Activated CD8-positive, alpha-beta memory T cell treated with anti-CD3 and anti-CD28 coated beads, Interleukin-2, amount 50 U/mL, for 48 hours (primary cell): ENCODE measurements at regions not wholly inside any gene's neighbourhood (a gene's known extent, or its start where the extent isn't known, plus 50 kb on each side); places are given as distances from the start of the nearest gene placed in this dataset.

Source experiments
- DNase-seq: peaks from one replicate; pipeline ENCODE4 v3.0.0-alpha.2; 2020

DNA sequence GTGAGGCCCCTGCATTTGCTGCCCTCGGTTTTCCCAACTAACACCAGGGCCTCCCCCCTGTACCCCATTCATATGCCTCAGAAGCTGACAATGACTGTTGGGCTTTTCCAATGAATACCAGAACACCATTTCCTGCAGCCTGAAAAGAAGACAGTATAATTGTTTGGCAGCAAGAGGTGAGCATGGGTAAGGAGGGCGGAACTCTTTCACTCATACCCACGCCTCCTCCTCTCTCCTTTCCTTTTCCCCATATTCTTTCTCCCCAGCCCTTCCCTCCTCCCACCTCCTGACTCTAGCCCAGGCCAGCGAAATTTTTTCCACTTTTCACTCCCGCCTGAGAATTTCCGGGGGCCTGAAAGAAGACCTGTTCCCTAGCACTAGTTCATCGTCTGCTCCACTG lies 58.0 kb upstream of the CHST1 start:
- DNase-seq = no peak

DNA sequence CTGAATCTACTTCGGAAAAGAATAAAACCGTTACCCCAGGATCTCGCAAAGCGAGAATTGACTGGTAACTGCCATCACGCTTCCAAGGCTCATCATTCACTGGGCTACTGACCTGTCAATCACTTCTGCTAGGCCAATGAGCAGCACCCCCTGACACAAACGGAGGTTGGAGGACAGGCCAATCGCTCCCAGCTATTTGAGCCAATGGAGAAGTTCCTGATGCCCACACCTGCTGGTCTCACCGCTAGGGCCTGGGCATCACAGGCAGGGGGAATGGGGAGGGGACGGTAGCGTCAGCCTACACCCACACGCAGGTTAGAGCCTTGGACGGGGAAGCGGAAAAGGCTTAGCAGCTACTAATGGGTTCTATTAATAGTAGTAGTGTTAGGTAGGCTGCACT lies 56.7 kb upstream of the CHST1 start:
- DNase-seq = no peak

DNA sequence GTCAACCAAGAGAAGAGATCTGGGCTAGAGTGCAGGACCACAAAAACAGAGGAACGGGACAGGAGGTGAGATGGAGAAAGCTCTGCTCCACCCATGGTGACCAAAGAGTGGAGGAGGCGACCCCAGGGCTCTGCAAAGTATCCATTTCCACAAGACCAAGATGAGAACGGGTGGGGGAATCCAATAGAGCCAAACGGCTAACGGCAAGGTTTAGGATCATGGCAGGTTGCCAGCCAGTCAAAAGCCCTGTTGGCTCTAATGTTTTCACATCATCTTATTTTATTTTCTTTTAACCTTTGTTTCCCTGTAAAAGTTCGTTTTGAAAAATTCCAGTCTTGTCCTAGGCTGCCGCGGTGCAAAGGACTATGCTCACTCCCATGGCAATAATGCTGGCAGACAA lies 52.1 kb upstream of the CHST1 start:
- DNase-seq = no peak

DNA sequence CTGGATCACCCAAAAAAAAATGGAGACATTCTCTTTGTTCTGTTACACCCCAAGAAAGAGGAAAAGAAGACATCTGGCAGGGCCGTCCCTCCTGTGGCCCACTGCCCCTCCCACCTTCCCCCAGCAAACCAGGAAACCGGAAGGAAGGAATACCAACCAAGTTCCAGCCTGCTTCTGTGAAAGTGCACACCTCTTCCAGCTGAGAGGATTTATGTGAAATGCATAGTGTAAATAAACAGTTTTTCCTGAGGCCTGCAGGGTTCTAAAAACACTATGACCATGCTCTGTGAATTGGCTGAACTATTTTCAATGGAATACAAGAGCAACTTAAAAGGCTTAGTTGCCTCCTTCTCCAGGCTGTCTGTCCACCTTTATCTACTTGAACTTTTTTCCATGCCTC lies 50.0 kb upstream of the CHST1 start:
- no peak for DNase-seq
